GM21526 (cell line): ENCODE measurements at regions not wholly inside any gene's neighbourhood (a gene's known extent, or its start where the extent isn't known, plus 50 kb on each side); places are given as distances from the start of the nearest gene placed in this dataset.

Experiments used
- ATAC-seq: cut with Tn5 transposase; IDR thresholded peaks from one replicate; pipeline ENCODE4 v1.9.1; 2021; ENCODE audit warnings: moderate library complexity; ENCODE audit not compliant: unreplicated experiment, low FRiP score

DNA sequence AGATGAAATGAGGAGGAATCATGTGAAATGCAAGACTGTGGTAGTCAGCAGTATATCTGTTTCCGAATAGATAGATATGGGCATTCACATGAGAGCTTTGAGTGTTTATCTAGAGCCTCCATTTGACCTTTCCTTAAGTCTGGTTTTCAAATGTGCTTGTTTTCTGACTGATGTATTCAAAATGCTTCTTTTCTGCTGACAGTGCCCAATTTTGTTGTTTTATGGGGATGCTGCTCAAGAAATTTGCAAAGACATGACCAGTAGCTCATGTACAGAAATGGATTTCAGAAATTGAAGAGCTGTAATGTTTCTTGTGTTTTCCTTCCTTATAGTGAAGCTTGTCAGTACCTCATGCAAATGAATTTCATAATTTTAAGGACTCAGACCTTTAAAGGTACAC, 903.4 kb upstream of the CDH8 start:
- no peak for ATAC-seq

DNA sequence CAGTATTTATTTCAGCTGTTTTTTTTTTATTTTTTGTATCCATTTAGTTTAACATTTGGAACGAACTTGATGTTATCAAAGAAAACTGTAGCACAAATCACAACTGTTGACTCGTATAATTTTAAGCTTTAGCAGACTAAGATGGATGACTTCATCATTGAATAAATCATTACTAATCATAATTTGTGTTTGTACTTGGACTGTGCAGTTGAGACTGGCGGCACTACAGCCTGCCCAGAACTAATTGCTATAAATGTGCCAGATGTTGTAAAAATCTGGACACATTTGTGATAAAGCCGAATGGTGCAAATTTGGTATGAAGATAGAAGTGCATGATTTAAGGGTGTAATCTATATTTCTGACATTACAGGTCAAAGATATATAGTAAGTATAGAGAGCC, 897.7 kb upstream of the CDH8 start:
- ATAC-seq, result no peak

DNA sequence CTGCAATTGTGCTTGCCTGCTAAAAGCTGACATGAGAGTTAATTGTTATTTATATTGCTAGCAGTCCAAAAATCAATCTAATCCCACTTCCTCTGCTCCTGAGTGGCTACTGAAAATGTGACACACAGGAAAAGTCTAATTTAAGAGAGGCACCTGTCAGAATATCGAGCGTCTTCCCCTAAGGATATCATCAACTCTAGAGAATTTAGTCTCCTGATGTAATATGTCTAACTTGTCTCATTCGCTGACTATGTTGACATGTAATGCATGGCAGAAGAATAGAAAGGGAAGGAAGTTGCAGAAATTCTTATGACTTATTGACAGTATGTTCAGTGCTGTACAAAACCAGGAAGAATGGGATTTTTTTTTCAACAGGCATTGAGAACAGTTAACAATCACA, 893.4 kb upstream of the CDH8 start:
- no peak for ATAC-seq

DNA sequence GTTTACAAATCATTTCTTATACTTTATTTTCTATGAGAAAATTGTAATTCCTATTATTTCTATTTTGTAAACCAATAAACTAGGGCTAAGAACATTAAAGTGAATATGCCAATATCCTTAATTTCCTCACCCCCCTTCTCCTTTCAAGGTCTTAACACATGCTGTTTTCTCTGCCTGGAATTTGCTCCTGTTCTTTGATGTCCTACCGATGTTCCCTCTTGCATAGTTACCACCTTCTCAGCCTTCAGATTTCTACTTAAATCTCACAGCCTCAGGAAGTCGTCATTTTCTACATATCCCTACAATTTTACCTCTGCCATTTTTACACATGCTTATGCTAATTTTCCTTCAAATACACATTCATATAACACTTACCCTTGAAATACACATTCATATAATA, 890.9 kb upstream of the CDH8 start:
- ATAC-seq, result no peak

DNA sequence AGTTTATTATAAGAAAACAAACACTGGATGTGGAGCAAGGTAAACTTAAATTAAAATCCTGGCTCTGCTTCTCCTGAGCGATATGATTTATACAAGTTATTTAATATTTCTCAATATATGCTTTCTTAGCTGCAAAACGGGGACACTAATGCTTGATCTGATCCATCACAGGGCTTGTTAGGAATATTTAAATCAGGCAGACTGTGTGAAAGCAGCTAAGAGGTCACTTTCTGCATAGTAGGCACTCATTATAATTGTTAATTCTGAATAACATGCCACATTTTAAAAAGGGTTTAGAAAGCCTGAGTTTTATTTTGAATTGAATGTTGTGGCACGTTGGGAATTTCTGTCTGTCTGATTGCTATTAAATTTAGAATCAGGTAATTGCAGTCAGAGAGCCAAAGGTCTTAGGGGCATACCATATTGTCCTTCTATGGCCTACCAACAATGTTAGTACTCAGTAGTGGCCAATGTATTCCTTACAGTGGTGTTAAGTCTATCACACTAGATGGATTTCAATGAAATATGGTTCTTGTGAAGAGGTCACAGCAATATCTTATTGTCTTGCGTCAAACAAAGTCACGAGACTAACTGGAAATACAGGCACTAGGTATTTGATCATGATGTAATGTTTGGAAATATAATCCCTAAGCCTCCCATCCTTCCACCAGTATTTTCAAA, 890.0 kb upstream of the CDH8 start:
- ATAC-seq, result no peak

DNA sequence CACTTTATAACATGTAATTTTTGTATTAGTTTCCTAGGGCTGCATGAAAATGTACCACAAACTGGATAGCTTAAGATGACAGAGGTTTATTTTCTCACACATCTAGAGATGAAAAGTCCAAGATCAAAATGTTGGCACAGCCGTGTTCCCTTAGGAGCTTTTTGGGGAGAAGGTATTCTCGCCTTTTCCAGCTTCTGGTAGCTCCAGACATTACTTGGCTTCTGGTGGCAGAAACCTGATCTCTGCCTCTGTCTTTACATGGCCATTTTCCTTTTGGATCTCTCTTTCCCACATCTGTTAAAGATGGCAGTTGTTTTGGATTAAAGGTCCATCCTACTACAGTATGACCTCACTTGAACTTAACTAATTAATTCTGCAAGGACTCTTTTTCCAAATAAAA, 885.7 kb upstream of the CDH8 start:
- ATAC-seq, result no peak

DNA sequence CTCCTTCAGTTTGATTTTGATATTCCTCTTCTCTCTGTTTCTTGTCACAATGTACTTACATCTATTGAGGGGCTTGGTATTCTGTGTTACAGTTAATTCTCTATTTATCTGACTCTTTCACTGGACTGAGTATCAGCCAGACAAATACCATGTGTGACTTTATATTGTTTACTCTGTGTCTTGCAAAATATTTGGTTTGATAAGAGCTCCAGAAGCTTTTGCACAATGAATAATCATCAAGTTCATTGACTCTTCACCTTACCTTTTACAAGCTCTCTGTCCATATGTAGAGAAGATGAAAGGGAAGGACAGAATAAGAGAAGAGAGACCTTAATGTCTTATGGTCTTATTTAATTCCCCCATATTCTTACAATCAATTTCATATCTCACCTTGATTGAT, 877.7 kb upstream of the CDH8 start:
- no peak for ATAC-seq

DNA sequence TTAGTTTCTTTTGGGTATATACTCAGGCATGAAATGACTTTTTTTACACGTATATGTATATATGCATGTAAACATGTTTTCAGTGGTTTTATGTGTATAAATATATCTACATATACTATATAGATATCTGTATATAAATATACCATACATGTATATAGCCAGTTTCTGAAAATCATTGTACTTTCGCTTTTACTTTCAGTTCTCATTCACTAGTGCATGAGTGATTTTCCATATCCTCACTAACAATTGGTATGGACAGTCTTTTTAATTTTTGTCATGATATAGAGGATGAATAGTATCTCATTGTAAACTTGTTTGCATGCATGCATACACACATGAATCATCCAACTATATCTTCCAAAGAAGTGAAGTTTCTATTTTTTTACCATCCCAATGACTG, 877.1 kb upstream of the CDH8 start:
- ATAC-seq, result no peak

DNA sequence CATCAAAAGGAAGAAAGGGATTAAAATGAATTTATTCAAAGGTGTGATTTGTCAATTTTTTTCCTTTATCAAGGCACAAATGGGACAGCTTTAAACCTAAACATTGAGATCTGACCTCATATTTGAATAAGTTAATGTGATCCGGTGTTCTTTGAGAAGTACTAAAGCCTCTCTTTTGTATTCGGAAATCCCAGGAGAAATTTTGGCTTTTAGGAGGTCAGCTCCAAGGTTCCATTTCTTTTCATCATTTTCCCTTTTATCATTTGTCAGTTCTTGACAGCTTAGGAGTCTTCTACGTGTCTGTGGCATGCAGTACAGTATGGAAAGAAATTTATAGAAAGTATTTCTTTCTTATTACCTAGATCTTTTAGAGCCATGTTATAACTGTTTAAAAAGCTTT, 873.4 kb upstream of the CDH8 start:
- no peak for ATAC-seq

DNA sequence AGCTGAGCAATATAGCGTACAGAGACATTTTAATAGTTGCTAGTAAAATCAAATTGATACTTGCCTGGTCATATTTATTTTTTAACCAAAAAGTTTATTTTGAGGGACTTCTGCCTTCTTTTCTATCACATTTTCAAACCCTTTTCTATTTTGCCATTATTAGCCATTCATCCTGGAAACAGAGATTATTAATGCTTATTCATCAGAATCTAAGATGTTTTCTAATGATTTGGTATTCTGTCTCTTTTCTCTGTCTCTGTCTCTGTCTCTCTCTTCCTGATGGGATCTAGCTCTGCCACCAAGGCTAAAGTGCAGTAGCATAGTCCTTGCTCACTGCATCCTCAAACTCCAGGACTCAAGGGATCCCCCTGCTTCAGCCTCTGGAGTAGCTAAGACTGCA, 871.3 kb upstream of the CDH8 start:
- ATAC-seq, result no peak

DNA sequence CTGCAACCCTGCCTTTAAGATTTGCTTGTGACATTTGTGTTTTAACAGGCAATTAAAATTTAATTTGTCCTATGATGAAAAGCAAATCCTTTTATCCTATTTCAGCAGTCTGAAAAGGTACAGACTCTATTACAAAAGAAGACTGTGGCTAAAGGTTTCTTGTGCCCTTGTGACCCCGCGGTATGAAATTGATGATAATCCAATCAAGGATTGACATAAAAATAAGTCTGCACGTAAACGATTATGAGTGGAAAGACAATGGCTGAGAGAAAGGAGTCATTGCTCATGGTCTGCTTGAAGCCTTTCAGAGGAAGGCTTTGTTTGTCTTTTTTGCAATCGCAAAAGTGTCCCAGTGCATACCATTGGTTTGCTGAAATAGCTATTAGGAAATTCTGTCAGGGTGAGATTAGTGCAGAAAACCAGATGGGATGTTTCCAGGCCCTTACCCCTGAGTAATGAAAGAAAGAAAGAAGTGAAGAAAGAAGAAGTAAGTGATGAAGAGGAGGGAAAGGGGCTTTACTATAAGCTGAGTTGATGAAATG, 867.8 kb upstream of the CDH8 start:
- ATAC-seq, result no peak

DNA sequence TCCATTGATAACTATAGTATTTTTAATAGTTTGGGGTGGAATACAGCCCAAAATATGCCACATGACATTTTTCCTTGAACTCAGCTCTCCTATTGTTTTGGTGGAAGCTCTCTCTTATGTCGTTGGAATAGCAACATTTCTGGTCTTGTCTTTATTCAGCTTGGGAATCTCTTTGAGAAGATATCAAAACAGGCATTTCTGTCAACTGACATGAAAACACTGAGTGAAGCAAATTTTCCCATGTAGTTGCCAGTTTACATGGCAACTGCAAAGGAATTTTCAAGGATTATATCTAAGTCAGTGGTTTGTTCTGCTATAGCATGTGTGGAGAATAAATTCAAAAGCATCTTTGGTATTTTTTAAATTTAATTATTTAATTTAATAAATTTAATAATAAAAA, 863.5 kb upstream of the CDH8 start:
- ATAC-seq, result no peak

DNA sequence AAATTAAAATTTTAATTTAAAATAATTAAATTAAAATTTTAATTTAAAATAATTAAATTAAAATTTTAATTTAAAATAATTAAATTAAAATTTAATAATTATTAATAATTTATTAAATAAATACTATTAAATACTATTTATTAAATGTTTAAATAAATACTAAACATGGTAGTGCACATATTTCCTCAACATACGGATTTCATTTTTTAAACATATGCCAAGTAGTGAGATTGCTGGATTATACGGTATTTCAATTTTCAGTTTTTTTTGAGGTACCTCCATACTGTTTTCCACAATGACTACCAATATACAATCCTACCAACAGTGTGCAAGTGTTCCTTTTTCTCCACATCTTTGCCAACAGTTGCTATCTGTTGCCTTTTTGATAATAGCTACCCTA, 852.9 kb upstream of the CDH8 start:
- no peak for ATAC-seq

DNA sequence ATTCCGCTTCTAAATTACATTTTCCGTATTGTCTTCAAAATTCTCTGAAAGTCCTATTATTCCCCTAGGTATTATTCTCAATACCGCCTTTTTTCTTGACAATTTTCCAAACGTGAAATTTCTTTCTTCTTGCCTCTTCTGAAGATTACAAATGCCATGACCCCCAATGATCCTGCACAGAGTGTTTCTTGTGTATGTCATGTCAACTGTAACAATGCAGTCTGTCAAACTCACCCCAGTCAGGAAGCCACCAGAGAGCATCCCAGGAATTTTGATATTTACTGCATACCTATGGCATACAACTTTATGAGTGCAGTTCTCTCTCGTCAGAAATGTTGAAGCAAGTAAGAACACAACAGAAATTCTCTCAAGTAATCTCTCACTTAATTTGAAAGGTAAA, 847.3 kb upstream of the CDH8 start:
- ATAC-seq, result no peak

DNA sequence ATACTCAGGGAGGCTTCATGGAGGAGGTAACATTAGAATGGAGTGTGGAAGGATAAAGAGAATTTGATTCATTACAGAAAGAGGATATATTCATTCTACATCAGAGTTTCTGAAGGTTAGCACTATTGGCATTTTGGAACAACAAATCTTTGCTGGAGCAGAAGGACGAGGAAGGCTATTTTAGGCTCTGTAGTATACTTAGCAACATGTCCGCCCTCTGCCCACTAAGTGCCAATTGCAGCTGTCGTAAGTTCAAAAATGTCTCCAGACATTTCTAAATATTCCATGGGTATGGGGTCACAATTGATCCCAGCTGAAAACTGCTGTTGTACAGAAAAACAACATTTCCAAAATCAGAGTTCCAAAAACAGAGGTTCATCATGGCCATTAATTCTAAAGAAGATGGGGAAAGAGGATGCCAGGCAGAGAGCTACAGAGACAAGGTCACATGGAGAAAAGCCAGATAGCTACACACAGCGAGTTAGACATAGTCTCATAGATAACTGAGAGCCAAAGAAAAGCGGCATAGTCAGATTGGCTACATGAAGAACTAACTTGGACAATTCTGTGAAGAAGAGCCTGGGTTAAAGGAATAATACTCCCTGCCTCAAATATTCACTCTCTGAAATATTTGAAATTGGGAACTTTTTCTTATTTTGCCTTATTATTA, 846.4 kb upstream of the CDH8 start:
- no peak for ATAC-seq

DNA sequence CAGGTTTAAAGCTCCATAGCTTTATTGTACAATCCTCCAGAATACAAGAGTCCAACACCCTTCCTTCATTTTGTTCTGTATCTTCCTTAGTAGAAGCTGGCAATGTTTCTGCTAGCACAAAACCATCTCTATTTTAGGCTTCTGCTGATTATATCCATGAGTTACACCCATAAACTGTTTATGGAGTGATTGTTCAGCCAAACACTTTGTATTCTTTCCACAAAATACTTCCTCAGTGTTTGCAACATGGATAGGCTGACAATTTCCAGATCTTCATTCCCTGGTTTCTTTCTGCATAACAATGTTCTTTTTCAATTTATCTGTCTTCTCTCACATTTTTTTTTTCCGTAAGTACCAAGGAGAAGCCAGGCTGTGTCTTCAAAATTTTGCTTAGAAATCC, 839.9 kb upstream of the CDH8 start:
- ATAC-seq, result no peak

DNA sequence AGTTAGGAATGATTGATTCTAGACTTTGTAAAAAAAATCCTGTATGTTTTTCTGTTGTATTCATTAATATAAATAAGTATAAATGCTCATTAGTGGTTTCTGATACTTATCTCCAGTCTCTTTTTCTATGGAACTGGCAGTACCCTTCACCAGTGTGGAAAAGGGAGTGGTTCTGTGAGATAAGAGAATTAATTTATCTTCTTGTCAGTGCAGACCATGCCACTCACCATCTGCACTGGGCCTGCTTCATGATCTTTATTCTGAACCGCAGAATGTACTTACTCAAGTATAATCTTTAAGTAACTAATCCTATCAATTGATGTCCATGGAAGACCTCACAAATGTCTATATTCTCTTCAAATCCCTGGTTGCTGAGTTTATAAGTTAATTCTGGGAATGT, 836.1 kb upstream of the CDH8 start:
- no peak for ATAC-seq

DNA sequence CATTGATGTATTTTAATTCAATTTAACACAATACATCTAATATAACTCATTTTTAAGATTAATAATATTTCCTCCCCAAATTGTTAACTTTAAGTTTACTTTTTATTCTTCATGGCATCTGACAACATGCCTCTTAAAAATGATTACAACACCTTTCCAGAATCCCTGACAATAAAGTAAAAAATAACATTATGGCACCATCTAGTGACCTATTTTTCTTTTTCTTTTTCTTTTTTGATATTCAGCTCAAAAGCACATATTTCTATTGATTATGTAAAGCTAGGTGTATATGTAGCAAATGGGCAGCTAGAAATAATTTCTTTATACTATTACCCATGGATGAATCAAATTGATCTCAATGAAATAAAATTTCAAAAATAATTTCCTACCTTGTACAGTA, 834.3 kb upstream of the CDH8 start:
- ATAC-seq, result no peak

DNA sequence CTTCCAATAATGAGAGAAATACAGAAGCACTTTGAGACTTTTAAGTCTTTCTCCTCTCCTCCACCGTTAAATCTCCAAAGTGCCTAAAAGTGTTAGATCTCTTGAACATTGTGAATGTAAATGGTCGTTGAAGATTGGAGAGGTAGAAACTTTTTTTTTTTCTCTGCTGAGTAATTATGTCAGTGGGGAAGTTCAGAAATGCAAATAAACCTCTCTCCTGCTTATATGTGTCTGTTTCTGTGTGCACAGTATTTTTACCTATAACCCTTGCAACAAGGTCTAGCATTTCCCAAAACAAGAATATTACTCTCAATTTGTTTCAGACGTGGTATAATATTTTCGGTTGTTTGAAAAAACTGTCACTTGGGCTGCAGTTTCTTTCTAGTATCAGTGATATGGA, 833.6 kb upstream of the CDH8 start:
- no peak for ATAC-seq

DNA sequence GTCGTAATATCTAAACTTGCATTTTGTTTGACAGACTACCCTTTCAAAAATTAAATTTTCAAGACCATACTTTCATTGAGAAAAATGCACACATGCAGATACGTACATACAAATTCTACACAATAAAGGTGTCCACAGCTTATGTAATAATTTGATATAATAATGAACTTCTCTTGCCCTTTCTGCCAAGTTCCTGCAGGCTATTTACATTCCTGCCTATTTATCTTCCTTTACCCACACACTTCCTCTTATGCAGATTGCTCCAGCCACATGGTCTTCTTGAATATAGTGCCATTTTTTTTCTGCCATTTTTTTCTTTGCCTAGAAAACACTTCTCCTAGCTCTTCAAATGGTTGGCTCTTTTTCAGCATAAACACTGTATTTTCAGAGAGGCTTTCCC, 826.9 kb upstream of the CDH8 start:
- ATAC-seq, result no peak

DNA sequence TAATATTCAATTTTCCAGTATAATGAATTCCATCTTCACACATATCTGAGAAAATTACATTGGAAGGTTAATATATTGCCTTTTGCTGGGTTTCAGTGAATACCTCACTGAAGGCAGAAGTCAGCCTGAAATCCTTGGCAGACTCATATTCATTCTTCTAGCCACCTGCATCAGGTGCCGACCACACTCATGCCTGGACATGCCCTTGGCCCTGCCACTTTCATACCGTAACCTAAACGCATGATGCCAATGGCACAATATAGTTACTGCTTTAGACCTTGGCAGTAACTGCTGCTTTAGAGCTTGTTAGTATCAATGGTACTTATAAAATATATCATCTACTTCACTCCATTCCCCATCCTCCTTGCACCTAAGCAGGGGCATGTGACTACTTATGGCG, 817.6 kb upstream of the CDH8 start:
- no peak for ATAC-seq

DNA sequence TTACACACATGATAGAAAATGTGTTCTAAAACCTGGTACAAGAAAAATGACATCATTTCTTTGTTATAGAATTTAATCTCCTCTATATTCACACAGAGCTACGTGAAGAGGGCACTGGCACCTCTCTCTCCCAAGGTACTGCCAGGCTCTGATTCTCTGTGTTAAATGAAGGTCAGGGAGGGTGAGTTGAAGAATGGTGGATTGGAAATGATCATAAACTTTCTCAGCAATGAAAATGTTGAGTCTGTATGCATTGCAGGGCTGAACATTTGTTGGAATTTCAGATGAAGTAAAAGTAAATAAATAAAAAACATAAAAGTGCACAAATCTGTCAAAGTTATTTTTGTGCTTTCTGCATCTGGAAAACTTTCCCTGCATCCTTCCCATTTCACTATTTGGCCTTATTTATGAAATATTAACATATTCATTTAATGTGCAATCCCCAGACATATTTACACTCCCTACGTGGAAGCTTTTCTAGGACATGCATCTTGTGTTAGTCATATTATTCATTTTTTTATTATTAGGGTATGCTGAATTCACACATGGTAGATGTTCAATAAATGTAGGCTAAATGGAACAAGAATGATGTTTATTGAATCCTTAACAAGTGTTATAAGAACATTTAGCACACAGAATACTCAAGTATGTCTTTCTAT, 810.3 kb upstream of the CDH8 start:
- no peak for ATAC-seq
